Pancreas (tissue), 10 donors: ENCODE measurements at regions not wholly inside any gene's neighbourhood (a gene's known extent, or its start where the extent isn't known, plus 50 kb on each side); places are given as distances from the start of the nearest gene placed in this dataset.
"Not testable (repeated sequence)": the region's sequence is repeated elsewhere in the genome, so short reads cannot be mapped to it uniquely, and the experiment has no call there.

Experiments used
- ATAC-seq, 4 donors: fragments of 200-7000 bp; cut with Tn5 transposase; one replicate each; pipeline versions ENCODE4 v1.8.0 to v1.9.1; 2020; ENCODE audit warnings: mild to moderate bottlenecking in 4 of 4, moderate library complexity in 4 of 4
- DNase-seq, 6 donors: peaks; one replicate each; pipeline ENCODE4 v3.0.0-alpha.2; 2020
- FAIRE-seq: peaks from 2 replicates; lab custom pipeline; 2012; peaks lifted over from hg19 to GRCh38; lab: Jason Lieb, UNC
- H3K27ac ChIP-seq, 4 donors: fragments of 200-600 bp; sonication (generic); 1 replicate in 3 of 4; 2 replicates in 1 of 4; pipeline versions ENCODE4 v1.5.0 to v1.8.0; 2020
- H3K27me3 ChIP-seq, 4 donors: fragments of 200-600 bp; one replicate each; pipeline ENCODE4 v1.8.0; 2021
- H3K36me3 ChIP-seq, 3 donors: fragments of 200-600 bp; sonication (generic) in 1 of 3; one replicate each; pipeline versions ENCODE4 v1.5.0 to v1.8.0; 2020 to 2021
- H3K4me1 ChIP-seq, 3 donors: fragments of 200-600 bp; one replicate each; pipeline ENCODE4 v1.8.0; 2021
- H3K4me3 ChIP-seq, 4 donors: fragments of 200-600 bp; sonication (generic) in 2 of 4; one replicate each; pipeline versions ENCODE4 v1.5.0 to v1.8.0; 2020 to 2021
- H3K9me3 ChIP-seq, 4 donors: fragments of 200-600 bp; one replicate each; pipeline ENCODE4 v1.8.0; 2021
- CTCF ChIP-seq, 4 donors: fragments of 200-600 bp; sonication (generic) in 3 of 4; IDR thresholded peaks; one replicate each; pipeline versions ENCODE4 v1.5.0 to v1.8.0; 2021; ENCODE audit warnings: antibody characterized with exemption in 4 of 4
- WGBS, 2 donors: extraction: QIAGEN DNeasy Blood & Tissue Kit; methylation state at CpG; one replicate each; pipeline ENCODE4 v1.1.7; 2013; 5-methylcytosine and 5-hydroxymethylcytosine counted together
- intact Hi-C, 3 donors: fragments of 100-400 bp; cut with DNase I; formaldehyde crosslinking; loops; one replicate each; pipeline versions ENCODE4 v1.11.1 to v1.14.2; 2022
- donor health status: healthy with polysubstance abuse.
- donor health status: DM: no; HTN: no; CAD: no; lungs with moderate emphysema.
- donor health status: DM: no; HTN: no; CAD: no.
- donor health status: control.
- donor health status: control.
- donor health status: Bipolar disorder and iron deficiency.
- donor health status: DM: yes; HTN: yes; CAD: no.
- donor health status: DM: no; HTN: no; CAD: no.
- donor health status: DM: no; HTN: no; CAD: no.
- donor health status: DM: yes; HTN: yes; CAD: no.

GRCh38 chr2:78237704-78238103 is 715.5 kb upstream of the LRRTM4 start:
- H3K9me3 ChIP-seq: no peaks in the 10 kb centered on the region
- FAIRE-seq: no peak
- 69 to 92% methylated on average over 1 of the region's 1 CpG for WGBS, 2 donors

GRCh38 chr2:78245394-78246135 is 723.4 kb upstream of the LRRTM4 start:
- ATAC-seq (no peak), FAIRE-seq (no peak), DNase-seq (no peak)
- intact Hi-C loops: no loop called here
- Histone ChIP-seq H3K36me3 (no peaks in the 10 kb centered on the region), H3K4me3 (no peak overlapping the region), H3K27me3 (peaks cover 0 to 7% (median 0%) of the 10 kb centered on the region in 4 donors), H3K9me3 (no peaks in the 10 kb centered on the region), H3K4me1 (no peaks in the 10 kb centered on the region), H3K27ac (no peak overlapping the region)
- TF ChIP-seq CTCF (IDR thresholded peaks at IDR 0.05): no peak
- 48 to 60% methylated on average over 4 of the region's 4 CpGs for WGBS, 2 donors

More at GRCh38 chr2:78237704-78238103, 715.5 kb upstream of the LRRTM4 start:
- ATAC-seq (no peak), DNase-seq (no peak)
- H3K4me3 ChIP-seq: no peak overlapping the region
- H3K27me3 ChIP-seq: no peaks in the 10 kb centered on the region
- TF ChIP-seq CTCF (IDR thresholded peaks at IDR 0.05): no peak
- H3K4me1 ChIP-seq: no peaks in the 10 kb centered on the region
- H3K27ac ChIP-seq: no peak overlapping the region
- intact Hi-C loops: no loop called here
- H3K36me3 ChIP-seq: no peaks in the 10 kb centered on the region

- H3K4me1 ChIP-seq: no peaks in the 10 kb centered on the region
- ATAC-seq: no peak
- H3K9me3 ChIP-seq: no peaks in the 10 kb centered on the region
- no peak for TF ChIP-seq CTCF (IDR thresholded peaks at IDR 0.05)
- no peak for FAIRE-seq
- no peak overlapping the region for H3K27ac ChIP-seq
- intact Hi-C loops: no loop called here
- H3K4me3 ChIP-seq: no peak overlapping the region
- no peaks in the 10 kb centered on the region for H3K36me3 ChIP-seq
- H3K27me3 ChIP-seq: no peaks in the 10 kb centered on the region
- 41 to 47% methylated on average over 1 of the region's 1 CpG for WGBS, 2 donors
- no peak for DNase-seq
These were observed 729.5 kb upstream of the LRRTM4 start for GRCh38 chr2:78251708-78252107.

GRCh38 chr2:78260861-78261260 is 738.7 kb upstream of the LRRTM4 start:
- no peak for ATAC-seq
- WGBS, 2 donors: 22% methylated on average over 2 of the region's 2 CpGs
- no peak for DNase-seq
- no peaks in the 10 kb centered on the region for H3K4me1 ChIP-seq
- H3K9me3 ChIP-seq: no peaks in the 10 kb centered on the region
- no peak for TF ChIP-seq CTCF (IDR thresholded peaks at IDR 0.05)
- H3K36me3 ChIP-seq: no peaks in the 10 kb centered on the region
- no peak overlapping the region for H3K4me3 ChIP-seq
- no peak for FAIRE-seq
- H3K27me3 ChIP-seq: no peaks in the 10 kb centered on the region
- intact Hi-C loops: no loop called here
- no peak overlapping the region for H3K27ac ChIP-seq

- no peaks in the 10 kb centered on the region for H3K4me1 ChIP-seq
- H3K36me3 ChIP-seq: no peaks in the 10 kb centered on the region
- ATAC-seq (no peak), DNase-seq (no peak), FAIRE-seq (no peak)
- H3K9me3 ChIP-seq: no peaks in the 10 kb centered on the region
- 61 to 79% methylated on average over 1 of the region's 1 CpG for WGBS, 2 donors
- TF ChIP-seq CTCF (IDR thresholded peaks at IDR 0.05): no peak
- intact Hi-C loops: no loop called here
- H3K27me3 ChIP-seq: no peaks in the 10 kb centered on the region
- H3K27ac ChIP-seq: no peak overlapping the region
- H3K4me3 ChIP-seq: no peak overlapping the region
These were observed 739.3 kb upstream of the LRRTM4 start for GRCh38 chr2:78261454-78261853.

GRCh38 chr2:78262089-78262488 is 739.9 kb upstream of the LRRTM4 start:
- H3K4me3 ChIP-seq, H3K27me3 ChIP-seq, H3K36me3 ChIP-seq, H3K4me1 ChIP-seq, ATAC-seq, FAIRE-seq, H3K27ac ChIP-seq, H3K9me3 ChIP-seq, DNase-seq, intact Hi-C loops: not testable (repeated sequence)
- 52 to 67% methylated on average over 10 of the region's 10 CpGs for WGBS, 2 donors
